ENCODE measurements at regions not wholly inside any gene's neighbourhood (a gene's known extent, or its start where the extent isn't known, plus 50 kb on each side); places are given as distances from the start of the nearest gene placed in this dataset.

- TF ChIP-seq POLR2AphosphoS5 (IDR thresholded peaks at IDR 0.05) (no peak), POLR2A (IDR thresholded peaks at IDR 0.05) (no peak), EP300 (IDR thresholded peaks at IDR 0.05) (no peak)
- TF ChIP-seq, protein P1, sequence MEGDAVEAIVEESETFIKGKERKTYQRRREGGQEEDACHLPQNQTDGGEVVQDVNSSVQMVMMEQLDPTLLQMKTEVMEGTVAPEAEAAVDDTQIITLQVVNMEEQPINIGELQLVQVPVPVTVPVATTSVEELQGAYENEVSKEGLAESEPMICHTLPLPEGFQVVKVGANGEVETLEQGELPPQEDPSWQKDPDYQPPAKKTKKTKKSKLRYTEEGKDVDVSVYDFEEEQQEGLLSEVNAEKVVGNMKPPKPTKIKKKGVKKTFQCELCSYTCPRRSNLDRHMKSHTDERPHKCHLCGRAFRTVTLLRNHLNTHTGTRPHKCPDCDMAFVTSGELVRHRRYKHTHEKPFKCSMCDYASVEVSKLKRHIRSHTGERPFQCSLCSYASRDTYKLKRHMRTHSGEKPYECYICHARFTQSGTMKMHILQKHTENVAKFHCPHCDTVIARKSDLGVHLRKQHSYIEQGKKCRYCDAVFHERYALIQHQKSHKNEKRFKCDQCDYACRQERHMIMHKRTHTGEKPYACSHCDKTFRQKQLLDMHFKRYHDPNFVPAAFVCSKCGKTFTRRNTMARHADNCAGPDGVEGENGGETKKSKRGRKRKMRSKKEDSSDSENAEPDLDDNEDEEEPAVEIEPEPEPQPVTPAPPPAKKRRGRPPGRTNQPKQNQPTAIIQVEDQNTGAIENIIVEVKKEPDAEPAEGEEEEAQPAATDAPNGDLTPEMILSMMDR (IDR thresholded peaks at IDR 0.05), result no peak
Observed at GRCh38 chr16:26550111-26550610, 516.6 kb upstream of the C16orf82 start.

All from upper lobe of left lung (tissue), 4 donors.